Neuronal stem cell (in vitro differentiated cells): ENCODE measurements at regions not wholly inside any gene's neighbourhood (a gene's known extent, or its start where the extent isn't known, plus 50 kb on each side); places are given as distances from the start of the nearest gene placed in this dataset.

ENCODE experiments used
- DNase-seq: peaks from one replicate; pipeline ENCODE4 v3.0.0-alpha.2; 2013; ENCODE audit warnings: low spot score
- H2AFZ ChIP-seq: one replicate; pipeline ENCODE4 v1.6.1; 2013; ENCODE audit warnings: mild to moderate bottlenecking, low read length, inconsistent platforms
- H2AK5ac ChIP-seq: 2 replicates; pipeline ENCODE4 v1.6.1; 2013; ENCODE audit warnings: low read depth, mild to moderate bottlenecking, inconsistent platforms, low read length, moderate library complexity, mixed read lengths
- H2BK120ac ChIP-seq: 2 replicates; pipeline ENCODE4 v1.6.1; 2013; ENCODE audit warnings: low read depth, mild to moderate bottlenecking, inconsistent platforms, low read length, moderate library complexity, mixed read lengths
- H2BK12ac ChIP-seq: one replicate; pipeline ENCODE4 v1.6.1; 2013; ENCODE audit warnings: low read length, inconsistent platforms
- H2BK15ac ChIP-seq: 2 replicates; pipeline ENCODE4 v1.6.1; 2013; ENCODE audit warnings: mild to moderate bottlenecking, low read length, inconsistent platforms, mixed read lengths
- H2BK5ac ChIP-seq: one replicate; pipeline ENCODE4 v1.6.1; 2013; ENCODE audit warnings: inconsistent platforms, mild to moderate bottlenecking, low read length, moderate library complexity
- H3K14ac ChIP-seq: one replicate; pipeline ENCODE4 v1.6.1; 2013; ENCODE audit warnings: low read length, inconsistent platforms
- H3K18ac ChIP-seq: 2 replicates; pipeline ENCODE4 v1.6.1; 2013; ENCODE audit warnings: low read length, inconsistent platforms
- H3K23ac ChIP-seq: 2 replicates; pipeline ENCODE4 v1.6.1; 2013; ENCODE audit warnings: low read depth, mild to moderate bottlenecking, mixed read lengths, low read length, inconsistent platforms; ENCODE audit not compliant: poor library complexity
- H3K27ac ChIP-seq: replicated peaks from 3 replicates; pipeline ENCODE4 v1.5.1; 2013; ENCODE audit warnings: low read length, inconsistent platforms
- H3K27me3 ChIP-seq, 3 experiments: 2 replicates each; pipeline ENCODE4 v1.6.1; 2013; ENCODE audit warnings: low read length in 3 of 3, mild to moderate bottlenecking in 2 of 3, inconsistent platforms in 1 of 3, low read depth in 1 of 3, mixed read lengths in 1 of 3, moderate library complexity in 1 of 3; ENCODE audit not compliant: control insufficient read depth in 3 of 3, insufficient read depth in 3 of 3
- H3K36me3 ChIP-seq, 2 donors: replicated peaks in 1 of 2; 2 replicates each; pipeline ENCODE4 v1.6.1; 2013; ENCODE audit warnings: low read length in 2 of 2; ENCODE audit not compliant: control insufficient read depth in 2 of 2, insufficient read depth in 2 of 2
- H3K4ac ChIP-seq: 2 replicates; pipeline ENCODE4 v1.6.1; 2013; ENCODE audit warnings: inconsistent platforms, mild to moderate bottlenecking, low read length, moderate library complexity
- H3K4me1 ChIP-seq, 2 donors: 1 replicate in 1 of 2; 2 replicates in 1 of 2; pipeline ENCODE4 v1.6.1; 2013; ENCODE audit warnings: low read length in 2 of 2, low read depth in 1 of 2; ENCODE audit not compliant: control insufficient read depth in 2 of 2, insufficient read depth in 1 of 2
- H3K4me2 ChIP-seq: one replicate; pipeline ENCODE4 v1.6.1; 2013; ENCODE audit warnings: mild to moderate bottlenecking, low read length, inconsistent platforms; ENCODE audit not compliant: insufficient read depth, poor library complexity, severe bottlenecking
- H3K4me3 ChIP-seq, 2 donors: 2 replicates each; pipeline ENCODE4 v1.5.1; 2013; ENCODE audit warnings: low read length in 2 of 2, mild to moderate bottlenecking in 2 of 2, inconsistent platforms in 1 of 2, moderate library complexity in 1 of 2
- H3K79me1 ChIP-seq: one replicate; pipeline ENCODE4 v1.6.1; 2013; ENCODE audit warnings: low read depth, mild to moderate bottlenecking, inconsistent platforms, low read length, moderate library complexity
- H3K9ac ChIP-seq: one replicate; pipeline ENCODE4 v1.6.1; 2013; ENCODE audit warnings: mild to moderate bottlenecking, low read depth, low read length, inconsistent platforms; ENCODE audit not compliant: poor library complexity
- H3K9me3 ChIP-seq, 2 donors: replicated peaks in 1 of 2; 2 replicates each; pipeline versions ENCODE3 to v1.6.1; 2013; ENCODE audit warnings: low read length in 2 of 2, mild to moderate bottlenecking in 2 of 2, inconsistent platforms in 1 of 2, low read depth in 1 of 2, mixed read lengths in 1 of 2, moderate library complexity in 1 of 2; ENCODE audit not compliant: control insufficient read depth in 2 of 2, insufficient read depth in 1 of 2
- H4K8ac ChIP-seq: one replicate; pipeline ENCODE4 v1.6.1; 2013; ENCODE audit warnings: low read depth, mild to moderate bottlenecking, inconsistent platforms, low read length, moderate library complexity
- H4K91ac ChIP-seq: one replicate; pipeline ENCODE4 v1.6.1; 2013; ENCODE audit warnings: low read length, low read depth, mild to moderate bottlenecking, inconsistent platforms; ENCODE audit not compliant: poor library complexity
- WGBS, 2 donors: extraction: QIAGEN DNeasy Blood & Tissue Kit; methylation state at CpG; one replicate each; pipeline ENCODE4 v1.1.7; 2013; ENCODE audit warnings: missing lambda C conversion rate in 2 of 2, mixed read lengths in 1 of 2; ENCODE audit not compliant: insufficient read length in 2 of 2, insufficient replicate concordance in 1 of 2; ENCODE audit errors: extremely low coverage in 2 of 2; 5-methylcytosine and 5-hydroxymethylcytosine counted together

DNA sequence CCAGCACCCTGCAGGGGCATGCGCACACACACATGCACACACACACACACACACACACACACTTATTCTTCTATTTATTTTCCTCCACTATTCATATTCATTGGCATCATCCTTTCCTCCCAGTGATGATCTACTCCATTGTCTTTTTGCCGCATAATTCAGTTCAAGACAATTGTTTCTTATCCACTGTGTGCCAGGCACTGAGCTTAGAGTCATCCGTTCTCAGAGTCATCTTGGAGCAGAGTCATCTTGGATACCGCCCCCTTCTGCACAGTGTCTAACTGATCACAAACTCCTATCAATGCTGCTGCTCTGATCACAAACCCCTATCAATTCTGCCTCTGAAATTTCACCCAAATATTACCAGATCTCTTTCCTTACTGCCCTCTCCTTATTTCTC is 102.8 kb upstream of the PROX1 start:
- no CpG with 5 or more reads among the region's 4 CpGs for WGBS, 2 donors

DNA sequence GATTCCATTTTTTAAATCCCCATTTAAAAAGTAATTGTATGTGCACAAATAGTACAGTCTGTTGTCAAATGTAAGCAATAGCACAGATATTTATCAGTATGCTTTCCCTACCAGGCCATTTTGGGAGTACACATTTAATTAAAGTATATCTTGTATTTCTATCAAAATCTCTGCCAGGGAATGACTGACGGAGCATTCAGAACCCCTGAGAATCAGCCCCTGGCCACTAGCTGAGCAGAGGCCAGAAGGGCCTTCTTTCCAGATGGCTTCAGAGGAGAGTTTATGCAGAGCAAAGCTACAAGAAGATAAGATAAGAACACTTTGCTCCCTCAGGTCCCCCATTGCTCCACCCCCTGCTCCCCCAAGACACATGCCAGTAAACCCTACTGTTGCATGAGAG is 99.9 kb upstream of the PROX1 start:
- Histone ChIP-seq H3K4me1 (no peaks in the 10 kb centered on the region), H3K79me1 (no peaks in the 10 kb centered on the region), H3K23ac (no peak overlapping the region), H3K4me2 (no peak overlapping the region), H2BK120ac (no peak overlapping the region), H2BK5ac (no peak overlapping the region), H4K91ac (no peak overlapping the region), H3K9ac (no peak overlapping the region), H4K8ac (no peak overlapping the region), H3K18ac (no peak overlapping the region), H3K27me3 (no peaks in the 10 kb centered on the region), H3K9me3 (no peaks in the 10 kb centered on the region), H2AK5ac (no peak overlapping the region), H3K27ac (no peak overlapping the region), H3K4me3 (no peak overlapping the region), H2BK15ac (no peak overlapping the region), H3K14ac (no peak overlapping the region), H3K4ac (no peak overlapping the region), H3K36me3 (no peaks in the 10 kb centered on the region), H2BK12ac (no peak overlapping the region), H2AFZ (no peak overlapping the region)
- no CpG with 5 or more reads among the region's 1 CpG for WGBS, 2 donors
- no peak for DNase-seq

More for the DNA sequence above, 102.8 kb upstream of the PROX1 start:
- Histone ChIP-seq H3K4me1 (no peaks in the 10 kb centered on the region), H4K8ac (no peak overlapping the region), H3K4ac (no peak overlapping the region), H3K4me3 (no peak overlapping the region), H2BK12ac (no peak overlapping the region), H2BK15ac (no peak overlapping the region), H2BK5ac (no peak overlapping the region), H4K91ac (no peak overlapping the region), H3K4me2 (no peak overlapping the region), H3K18ac (no peak overlapping the region), H3K23ac (no peak overlapping the region), H3K9me3 (no peaks in the 10 kb centered on the region), H2AFZ (no peak overlapping the region), H2AK5ac (no peak overlapping the region), H2BK120ac (no peak overlapping the region), H3K14ac (no peak overlapping the region), H3K27me3 (no peaks in the 10 kb centered on the region), H3K27ac (no peak overlapping the region), H3K79me1 (no peaks in the 10 kb centered on the region), H3K36me3 (no peaks in the 10 kb centered on the region), H3K9ac (no peak overlapping the region)
- DNase-seq, result no peak

DNA sequence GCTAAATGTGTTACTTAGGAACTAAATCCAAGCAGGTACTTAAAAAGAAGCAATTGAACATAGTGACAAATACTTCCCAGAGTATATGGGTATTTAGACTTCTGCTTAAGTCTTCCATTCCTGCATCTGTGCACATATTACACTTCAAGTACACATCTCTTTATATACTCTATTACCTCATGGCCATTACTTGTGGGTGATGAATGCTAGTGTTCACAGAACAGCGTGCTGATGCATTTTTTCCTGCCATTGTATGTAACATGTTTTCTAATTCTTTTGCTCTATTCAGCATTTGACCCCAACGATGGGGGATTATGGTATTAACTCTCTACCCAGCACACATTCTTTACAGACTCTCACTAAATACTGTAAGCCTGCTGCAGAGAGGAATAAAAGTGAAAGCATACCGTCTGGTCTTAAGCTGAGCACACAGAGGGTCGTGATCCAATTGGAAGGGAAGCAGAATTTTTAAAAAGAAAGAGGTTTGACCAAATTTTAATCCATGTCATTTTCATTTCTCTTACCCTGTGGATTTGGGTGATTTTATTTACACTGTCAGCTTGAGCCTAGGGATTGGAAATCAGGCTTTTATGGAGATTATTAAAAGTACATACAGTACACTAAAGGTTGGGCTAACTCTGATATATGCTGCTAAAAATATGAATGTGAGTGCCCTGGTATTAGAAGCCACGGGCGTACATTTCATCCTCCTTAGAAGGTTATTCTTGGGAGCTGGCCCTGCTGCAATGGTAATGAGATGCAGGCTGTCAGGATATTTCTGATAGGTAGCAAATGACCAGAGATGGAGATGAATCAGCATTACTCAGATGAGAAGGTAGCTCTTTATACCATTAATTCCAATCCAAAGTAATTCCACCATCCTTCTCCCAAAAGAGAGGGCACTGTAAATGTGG is 95.5 kb upstream of the PROX1 start:
- Histone ChIP-seq H3K4me3 (no peak overlapping the region), H3K36me3 (no peaks in the 10 kb centered on the region), H4K8ac (no peak overlapping the region), H2BK5ac (no peak overlapping the region), H3K9ac (no peak overlapping the region), H3K4me2 (no peak overlapping the region), H4K91ac (no peak overlapping the region), H2AK5ac (no peak overlapping the region), H3K18ac (no peak overlapping the region), H3K4me1 (no peaks in the 10 kb centered on the region), H2BK15ac (no peak overlapping the region), H3K23ac (no peak overlapping the region), H3K27ac (no peak overlapping the region), H2AFZ (no peak overlapping the region), H3K79me1 (no peaks in the 10 kb centered on the region), H3K14ac (no peak overlapping the region), H2BK12ac (no peak overlapping the region), H3K9me3 (no peaks in the 10 kb centered on the region), H3K4ac (no peak overlapping the region), H3K27me3 (peaks cover 0 to 2% (median 0%) of the 10 kb centered on the region in 3 experiments), H2BK120ac (no peak overlapping the region)
- WGBS, 2 donors, result no CpG with 5 or more reads among the region's 6 CpGs
- no peak for DNase-seq

DNA sequence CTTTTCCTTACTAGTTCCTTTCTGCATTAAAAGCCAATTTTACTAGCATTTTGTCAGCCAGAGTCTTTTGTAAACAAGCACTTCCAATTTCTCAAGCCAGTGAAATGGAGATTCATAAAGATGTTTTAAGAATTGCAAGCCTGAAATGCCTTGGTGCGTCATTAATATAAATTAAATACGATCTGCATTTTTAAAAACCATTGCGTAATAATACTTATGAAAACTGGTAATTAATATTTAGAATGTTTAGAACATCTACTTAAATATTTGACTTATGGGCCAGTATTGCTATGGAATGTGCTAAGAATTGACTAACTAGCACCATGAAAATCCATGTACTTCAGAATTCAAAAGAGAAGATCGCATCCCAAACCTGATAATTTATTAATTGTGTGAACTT is 89.1 kb upstream of the PROX1 start:
- no peak overlapping the region for H3K18ac ChIP-seq
- no peaks in the 10 kb centered on the region for H3K79me1 ChIP-seq
- H2AFZ ChIP-seq, result no peak overlapping the region
- no peak overlapping the region for H3K4me3 ChIP-seq
- no peak overlapping the region for H2AK5ac ChIP-seq
- no peaks in the 10 kb centered on the region for H3K27me3 ChIP-seq
- H2BK15ac ChIP-seq, result no peak overlapping the region
- H3K14ac ChIP-seq, result no peak overlapping the region
- no peaks in the 10 kb centered on the region for H3K36me3 ChIP-seq
- no peak overlapping the region for H2BK5ac ChIP-seq
- no CpG with 5 or more reads among the region's 4 CpGs for whole genome bisulfite sequencing, 2 donors
- H3K9ac ChIP-seq, result no peak overlapping the region
- no peaks in the 10 kb centered on the region for H3K9me3 ChIP-seq
- H4K91ac ChIP-seq, result no peak overlapping the region
- H2BK12ac ChIP-seq, result no peak overlapping the region
- no peak overlapping the region for H4K8ac ChIP-seq
- H3K27ac ChIP-seq, result no peak overlapping the region
- H3K4me2 ChIP-seq, result no peak overlapping the region
- H3K4ac ChIP-seq, result no peak overlapping the region
- no peak for DNase-seq
- H3K23ac ChIP-seq, result no peak overlapping the region
- no peak overlapping the region for H2BK120ac ChIP-seq
- H3K4me1 ChIP-seq, result no peaks in the 10 kb centered on the region
